GM21528 (cell line): ENCODE measurements at regions not wholly inside any gene's neighbourhood (a gene's known extent, or its start where the extent isn't known, plus 50 kb on each side); places are given as distances from the start of the nearest gene placed in this dataset.

Source experiments
- ATAC-seq: cut with Tn5 transposase; IDR thresholded peaks from one replicate; pipeline ENCODE4 v1.9.1; 2021; ENCODE audit warnings: mild to moderate bottlenecking, moderate library complexity; ENCODE audit not compliant: unreplicated experiment, low FRiP score

DNA sequence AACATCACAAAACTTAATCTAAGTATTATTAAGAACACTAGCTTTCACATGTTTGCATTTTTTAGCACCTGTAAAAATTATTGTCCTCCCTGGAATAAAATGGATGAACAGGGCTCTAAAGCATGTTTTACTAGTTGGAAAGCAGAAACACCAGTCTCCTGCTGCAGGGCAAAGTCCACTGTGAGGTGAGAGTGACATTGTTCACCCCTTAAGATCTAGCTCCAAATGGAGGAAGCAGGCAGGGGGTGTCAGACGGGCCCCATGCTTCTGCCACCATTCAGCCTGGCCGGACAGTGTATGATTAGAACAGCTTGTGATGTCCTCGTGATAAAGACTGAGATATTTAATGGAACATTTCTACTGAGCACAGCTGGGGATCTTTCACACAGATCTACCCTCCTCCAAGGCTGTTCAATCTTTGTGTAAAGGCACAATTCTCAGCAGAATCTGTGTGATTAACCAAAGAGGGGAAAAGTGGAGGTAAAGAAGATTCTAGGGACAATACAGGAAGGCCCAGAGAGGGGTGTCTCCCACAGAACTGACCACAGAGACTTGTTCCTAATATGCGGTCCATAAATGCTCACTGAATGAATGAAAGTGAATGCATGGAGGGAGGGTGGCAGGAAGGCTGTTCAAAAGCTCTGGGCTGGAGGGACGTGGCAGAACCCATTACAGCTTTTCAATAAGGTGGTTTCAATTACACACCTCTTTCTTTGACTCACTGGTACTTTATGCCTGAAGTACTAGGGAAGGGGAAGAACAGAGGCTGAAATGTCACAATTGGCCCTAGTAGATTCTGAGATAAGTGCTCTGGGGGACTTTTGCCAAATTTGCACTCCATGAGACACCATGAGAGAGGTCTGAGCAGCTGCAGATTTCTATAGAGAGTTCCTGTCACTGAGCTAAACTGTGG is 239.1 kb upstream of the ARHGAP20 start:
- ATAC-seq, result no peak

DNA sequence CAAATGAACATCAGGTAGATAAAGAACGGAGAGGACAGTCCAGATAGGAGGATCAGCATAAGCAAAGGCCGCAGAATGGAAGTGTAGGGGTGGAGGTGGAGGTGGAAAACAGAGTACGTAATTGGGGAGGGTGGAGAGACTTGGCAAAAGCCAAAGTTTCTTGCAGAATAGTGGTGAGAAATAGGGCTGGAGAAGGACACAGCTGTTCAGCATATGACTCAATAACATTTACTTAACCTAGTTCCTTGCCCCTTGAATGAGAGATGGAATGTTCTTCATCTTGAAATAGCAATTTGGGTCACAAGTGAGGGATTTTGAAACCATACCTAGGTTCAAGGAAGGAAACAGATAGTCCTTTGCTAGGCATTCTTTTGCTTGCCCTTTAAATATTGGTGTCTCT is 235.9 kb upstream of the ARHGAP20 start:
- ATAC-seq, result no peak

DNA sequence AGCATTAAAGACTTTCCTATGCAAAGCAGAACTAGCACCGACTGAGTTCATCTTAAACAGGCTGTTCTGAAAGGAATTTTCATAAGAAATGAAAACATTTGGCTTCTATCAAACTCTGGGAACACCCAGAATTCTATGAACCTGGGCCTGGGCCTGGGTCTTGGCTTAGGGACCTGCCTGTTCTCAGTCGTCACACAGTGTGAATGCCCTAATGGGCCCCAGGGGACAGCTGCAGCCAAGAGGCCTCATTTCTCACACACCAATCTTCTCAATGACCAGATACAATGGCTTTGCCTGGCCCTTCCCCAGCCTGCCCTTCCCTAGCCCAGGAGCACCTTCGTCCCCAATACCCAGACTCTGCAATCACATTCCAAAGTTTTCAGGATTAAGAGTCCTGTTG is 234.9 kb upstream of the ARHGAP20 start:
- ATAC-seq, result no peak

- ATAC-seq, result no peak
These were observed 227.2 kb upstream of the ARHGAP20 start for GRCh38 chr11:110939471-110939870.

DNA sequence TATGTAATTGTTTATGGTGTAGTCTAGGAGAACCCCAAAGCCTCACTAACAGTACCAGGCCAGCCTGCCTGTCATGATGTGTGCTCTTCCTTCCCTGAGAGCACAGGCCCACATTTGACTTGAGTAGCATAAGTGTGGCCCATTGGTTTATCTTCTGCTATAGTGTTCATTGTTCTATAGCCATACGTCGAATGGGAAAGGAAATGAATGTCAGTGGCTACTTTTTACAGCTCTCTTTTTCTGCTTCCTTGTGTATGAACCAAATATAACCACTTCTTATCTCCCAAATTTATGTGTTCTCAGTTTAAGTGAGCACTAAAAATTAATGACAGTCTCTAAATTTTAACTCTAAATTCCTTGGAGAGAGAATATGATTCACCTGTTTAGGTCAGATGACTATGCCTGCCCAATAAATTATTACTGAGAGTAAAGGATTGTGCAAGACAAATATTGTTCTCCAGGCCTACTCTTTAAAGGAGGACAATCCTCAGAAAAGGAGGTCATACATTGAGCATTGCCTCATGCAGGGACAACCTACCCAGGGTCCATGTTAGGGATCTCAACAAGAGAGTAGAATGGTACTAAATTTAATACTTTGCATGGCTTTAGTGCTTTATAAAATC is 222.9 kb upstream of the ARHGAP20 start:
- ATAC-seq, result no peak

DNA sequence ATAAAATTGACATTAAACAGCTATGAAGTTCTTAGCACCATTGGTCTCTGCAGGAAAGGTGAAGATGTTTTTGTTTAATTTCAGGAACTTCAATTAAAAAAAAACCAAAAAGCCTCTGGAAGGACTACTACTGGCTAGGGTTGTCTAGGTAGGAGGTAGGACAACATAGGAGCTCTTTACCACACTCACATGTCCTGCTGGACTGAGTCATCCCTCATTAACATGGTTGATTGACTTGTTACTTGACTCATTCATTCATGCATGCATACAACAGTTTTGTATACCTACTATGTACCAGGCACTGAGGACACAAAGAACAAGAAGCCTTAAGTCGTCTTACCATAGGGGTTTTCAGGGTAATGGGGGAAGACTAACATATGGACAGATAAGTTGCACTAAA is 216.9 kb upstream of the ARHGAP20 start:
- no peak for ATAC-seq

- ATAC-seq, result no peak
These were observed 216.2 kb upstream of the ARHGAP20 start for GRCh38 chr11:110928391-110928790.

DNA sequence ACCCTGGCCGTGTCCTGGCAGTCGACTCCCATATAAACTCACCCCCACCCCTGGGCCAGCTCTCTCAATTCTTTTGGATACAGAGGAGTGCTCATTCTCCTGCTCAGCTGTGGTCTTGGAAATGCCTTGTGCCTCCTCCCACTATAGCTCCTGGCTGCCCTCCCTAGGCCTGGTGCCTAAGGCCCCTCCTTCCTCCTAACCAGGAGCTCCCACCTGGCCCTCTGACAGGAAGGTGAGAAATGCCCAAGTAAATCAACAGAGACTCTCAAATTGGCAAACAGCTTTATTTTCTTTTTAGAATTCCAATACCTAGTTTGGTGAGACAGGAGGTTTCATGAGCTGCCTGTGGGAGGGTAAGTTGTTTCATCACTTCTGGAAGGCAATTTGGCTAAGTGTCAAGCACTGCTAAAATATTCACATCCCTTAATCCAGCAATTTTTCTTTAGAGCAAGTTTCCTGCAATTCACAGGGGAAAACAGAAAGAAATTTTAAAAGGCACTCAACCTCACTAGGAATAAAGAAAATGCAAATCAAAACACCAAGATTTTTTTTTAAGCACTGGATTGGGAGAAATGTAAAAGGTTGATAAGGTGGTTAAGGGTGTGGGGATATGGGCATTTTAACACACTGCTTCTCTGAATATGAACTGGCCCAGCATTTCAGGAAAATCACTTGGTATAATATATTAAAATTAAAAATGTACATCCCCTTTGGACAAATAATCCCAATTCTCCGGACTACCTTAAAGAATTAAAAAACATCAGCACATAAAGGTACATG is 209.7 kb upstream of the ARHGAP20 start:
- ATAC-seq, result no peak

- no peak for ATAC-seq
These were observed 207.1 kb upstream of the ARHGAP20 start for GRCh38 chr11:110919241-110919922.

DNA sequence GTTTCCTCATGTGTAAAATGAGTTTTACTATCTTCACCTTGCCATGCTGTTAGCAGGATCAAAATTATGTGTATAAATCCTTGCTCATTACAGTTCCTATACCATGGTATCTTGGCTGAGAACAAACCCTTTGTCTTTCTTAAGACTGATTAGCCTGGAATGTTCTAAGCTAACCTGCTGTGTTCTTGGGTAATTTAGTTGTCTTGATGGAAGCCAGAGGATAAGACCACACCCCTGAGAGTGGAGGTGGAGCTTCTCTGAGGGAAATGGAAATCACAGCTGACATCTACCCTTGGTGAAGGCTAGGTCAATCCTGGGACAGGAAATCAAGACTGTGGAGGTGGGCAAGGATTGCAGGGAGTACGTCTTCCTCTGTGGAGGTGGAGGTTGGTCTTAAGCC is 206.1 kb upstream of the ARHGAP20 start:
- ATAC-seq, result no peak

GRCh38 chr11:110912437-110912836 is 200.2 kb upstream of the ARHGAP20 start:
- no peak for ATAC-seq

- no peak for ATAC-seq
These were observed 198.1 kb upstream of the ARHGAP20 start for GRCh38 chr11:110910384-110910783.

GRCh38 chr11:110909336-110909735 is 197.1 kb upstream of the ARHGAP20 start:
- no peak for ATAC-seq

- no peak for ATAC-seq
These were observed 196.3 kb upstream of the ARHGAP20 start for GRCh38 chr11:110908401-110909105.

DNA sequence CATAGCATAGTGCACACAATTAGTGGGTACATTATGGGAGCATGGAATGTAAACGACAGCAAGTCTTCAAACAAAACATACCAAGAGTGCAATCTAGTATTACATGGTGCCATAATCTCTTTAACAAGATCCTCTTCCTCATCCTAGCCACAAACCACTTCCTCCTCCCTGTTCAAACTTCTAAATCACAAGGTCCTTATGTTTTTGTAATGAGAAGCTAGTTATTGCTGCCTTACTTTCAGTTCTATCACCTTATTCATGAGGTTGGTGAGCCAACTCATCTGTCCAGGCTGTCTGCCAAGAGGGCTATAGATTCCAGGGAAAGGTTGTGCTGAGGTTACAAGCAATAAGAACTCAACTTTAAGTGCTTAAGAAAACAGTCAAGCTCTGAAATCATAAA is 195.4 kb upstream of the ARHGAP20 start:
- ATAC-seq, result no peak

DNA sequence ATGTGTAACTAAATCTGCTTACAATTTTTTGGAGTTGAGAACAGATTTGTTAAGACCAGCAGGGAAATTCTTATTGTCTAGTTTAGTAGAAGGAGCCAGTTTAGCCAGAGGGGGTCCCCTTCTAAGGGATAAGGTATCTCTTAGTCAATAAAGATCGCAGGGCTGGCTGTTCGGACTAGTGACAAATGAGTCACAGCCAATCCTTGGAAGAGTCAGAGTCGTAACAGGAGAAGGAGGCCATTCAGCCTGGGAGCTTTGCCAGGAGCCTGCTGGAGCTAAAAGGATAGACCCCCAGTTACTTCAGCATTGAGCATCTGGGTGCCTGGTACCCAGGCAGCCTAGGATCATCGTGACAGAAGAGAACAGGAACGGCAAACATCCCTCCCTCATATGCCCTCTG is 191.6 kb upstream of the ARHGAP20 start:
- no peak for ATAC-seq

GRCh38 chr11:110903378-110903777 is 191.1 kb upstream of the ARHGAP20 start:
- ATAC-seq, result no peak

- ATAC-seq, result no peak
These were observed 189.2 kb upstream of the ARHGAP20 start for GRCh38 chr11:110901441-110901840.

DNA sequence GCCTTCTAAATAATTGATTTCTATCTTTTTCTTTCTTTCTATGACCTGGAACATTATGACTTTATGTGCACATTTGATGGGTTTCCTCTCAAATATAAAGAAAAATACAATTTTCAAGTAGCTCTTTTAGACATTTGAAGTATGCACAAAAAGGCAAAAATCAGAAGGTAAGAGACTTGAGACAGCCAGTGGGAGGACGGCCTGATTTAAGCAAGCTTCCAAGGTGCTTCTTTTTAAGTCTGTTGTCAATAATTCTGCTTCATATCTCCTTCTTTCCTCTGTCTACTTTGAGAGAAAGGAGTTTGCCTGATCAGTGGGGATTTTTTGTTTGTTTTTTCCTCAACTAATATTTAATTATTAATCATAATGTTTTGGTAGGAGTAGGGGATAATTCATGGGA is 188.2 kb upstream of the ARHGAP20 start:
- no peak for ATAC-seq

DNA sequence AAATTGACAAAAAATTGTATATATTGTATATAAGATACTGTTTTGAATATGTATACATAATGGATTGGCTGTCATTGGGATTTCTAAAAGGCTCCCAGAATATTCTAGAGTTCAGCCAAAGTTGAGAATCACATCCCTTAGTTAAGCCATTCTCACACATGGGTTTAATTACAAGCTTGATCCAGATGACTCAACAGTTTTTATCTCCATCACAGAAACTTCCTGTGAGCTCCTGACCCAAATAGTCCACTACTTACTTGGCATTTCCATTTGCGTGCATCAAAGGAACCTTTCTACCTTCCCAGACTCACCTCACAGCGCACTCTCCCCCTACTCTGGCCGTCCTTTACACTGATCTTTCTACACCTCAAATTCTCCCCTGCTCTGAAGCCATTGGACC is 184.8 kb upstream of the ARHGAP20 start:
- no peak for ATAC-seq
